Liver (tissue), 7 donors: ENCODE measurements at regions not wholly inside any gene's neighbourhood (a gene's known extent, or its start where the extent isn't known, plus 50 kb on each side); places are given as distances from the start of the nearest gene placed in this dataset.

Experiments
- DNase-seq: peaks from one replicate; pipeline ENCODE4 v3.0.0-alpha.2; 2017; ENCODE audit warnings: low spot score
- H3K27ac ChIP-seq, 2 donors: one replicate each; pipeline ENCODE4 v1.7.0; 2013; ENCODE audit warnings: inconsistent platforms in 2 of 2, low read length in 2 of 2, control low read depth in 1 of 2, low read depth in 1 of 2, mild to moderate bottlenecking in 1 of 2
- H3K27me3 ChIP-seq, 4 donors: one replicate each; pipeline versions ENCODE4 v1.6.1 to v1.7.0; 2013; ENCODE audit warnings: low read length in 3 of 4, inconsistent platforms in 1 of 4, mild to moderate bottlenecking in 1 of 4, moderate library complexity in 1 of 4; ENCODE audit not compliant: control insufficient read depth in 4 of 4, insufficient read depth in 4 of 4
- H3K36me3 ChIP-seq, 4 donors: one replicate each; pipeline versions ENCODE4 v1.6.1 to v1.7.0; 2013; ENCODE audit warnings: low read length in 3 of 4, mild to moderate bottlenecking in 3 of 4, low read depth in 1 of 4, moderate library complexity in 1 of 4; ENCODE audit not compliant: control insufficient read depth in 4 of 4, insufficient read depth in 3 of 4
- H3K4me1 ChIP-seq, 4 donors: one replicate each; pipeline versions ENCODE4 v1.6.1 to v1.7.0; 2013; ENCODE audit warnings: low read length in 3 of 4, mild to moderate bottlenecking in 3 of 4, moderate library complexity in 1 of 4; ENCODE audit not compliant: control insufficient read depth in 4 of 4, insufficient read depth in 4 of 4
- H3K4me3 ChIP-seq, 3 donors: one replicate each; pipeline versions ENCODE4 v1.6.1 to v1.7.0; 2013; ENCODE audit warnings: low read length in 3 of 3, control low read depth in 1 of 3, low read depth in 1 of 3, mild to moderate bottlenecking in 1 of 3
- H3K9ac ChIP-seq, 2 donors: one replicate each; pipeline ENCODE4 v1.7.0; 2013; ENCODE audit warnings: low read length in 2 of 2, mild to moderate bottlenecking in 2 of 2, moderate library complexity in 2 of 2, control low read depth in 1 of 2, low read depth in 1 of 2
- H3K9me3 ChIP-seq, 4 donors: one replicate each; pipeline versions ENCODE4 v1.6.1 to v1.7.0; 2013; ENCODE audit warnings: low read length in 3 of 4; ENCODE audit not compliant: control insufficient read depth in 4 of 4
- ATF3 ChIP-seq: IDR thresholded peaks from 2 replicates; pipeline ENCODE4 v1.6.1; 2016; ENCODE audit warnings: antibody characterized with exemption
- EGR1 ChIP-seq, 2 donors: IDR thresholded peaks; 2 replicates each; pipeline ENCODE4 v1.6.1; 2016 to 2018; ENCODE audit warnings: antibody characterized with exemption in 2 of 2, low read depth in 2 of 2
- FOXA1 ChIP-seq: IDR thresholded peaks from 2 replicates; pipeline ENCODE4 v1.6.1; 2016; ENCODE audit warnings: antibody characterized with exemption
- FOXA2 ChIP-seq: IDR thresholded peaks from 2 replicates; pipeline ENCODE4 v1.6.1; 2016; ENCODE audit warnings: antibody characterized with exemption
- GABPA ChIP-seq, 2 donors: IDR thresholded peaks in 1 of 2; conservative IDR thresholded peaks in 1 of 2; 2 replicates each; pipeline ENCODE4 v1.6.1; 2016; ENCODE audit warnings: antibody characterized with exemption in 2 of 2, mild to moderate bottlenecking in 1 of 2, moderate library complexity in 1 of 2
- HNF4A ChIP-seq, 2 donors: conservative IDR thresholded peaks; 2 replicates each; pipeline ENCODE4 v1.6.1; 2016; ENCODE audit warnings: antibody characterized with exemption in 2 of 2, mild to moderate bottlenecking in 2 of 2
- HNF4G ChIP-seq: IDR thresholded peaks from 2 replicates; pipeline ENCODE4 v1.6.1; 2016; ENCODE audit warnings: antibody characterized with exemption
- JUND ChIP-seq, 2 donors: IDR thresholded peaks; 2 replicates each; pipeline ENCODE4 v1.6.1; 2016; ENCODE audit warnings: antibody characterized with exemption in 2 of 2
- MAX ChIP-seq: IDR thresholded peaks from 2 replicates; pipeline ENCODE4 v1.6.1; 2016; ENCODE audit warnings: antibody characterized with exemption
- RAD21 ChIP-seq, 2 donors: IDR thresholded peaks; 2 replicates each; pipeline ENCODE4 v1.6.1; 2016; ENCODE audit warnings: antibody characterized with exemption in 2 of 2, mild to moderate bottlenecking in 2 of 2
- REST ChIP-seq: IDR thresholded peaks from 2 replicates; pipeline ENCODE4 v1.6.1; 2016; ENCODE audit warnings: antibody characterized with exemption, mild to moderate bottlenecking
- RXRA ChIP-seq, 2 donors: IDR thresholded peaks; 2 replicates each; pipeline ENCODE4 v1.6.1; 2017 to 2018; ENCODE audit warnings: antibody characterized with exemption in 2 of 2, mild to moderate bottlenecking in 1 of 2
- SP1 ChIP-seq: IDR thresholded peaks from 2 replicates; pipeline ENCODE4 v1.6.1; 2018; ENCODE audit warnings: antibody characterized with exemption, mild to moderate bottlenecking
- TAF1 ChIP-seq: conservative IDR thresholded peaks from 2 replicates; pipeline ENCODE4 v1.6.1; 2016; ENCODE audit warnings: antibody characterized with exemption, mild to moderate bottlenecking
- YY1 ChIP-seq: IDR thresholded peaks from 2 replicates; pipeline ENCODE4 v1.6.1; 2016; ENCODE audit warnings: antibody characterized with exemption, mild to moderate bottlenecking
- WGBS: extraction: QIAGEN DNeasy Blood & Tissue Kit; methylation state at CpG from one replicate; pipeline ENCODE4 v1.1.7; 2013; 5-methylcytosine and 5-hydroxymethylcytosine counted together
- donor health status: healthy.
- donor health status: healthy.
- donor health status: healthy.
- donor health status: healthy.

DNA sequence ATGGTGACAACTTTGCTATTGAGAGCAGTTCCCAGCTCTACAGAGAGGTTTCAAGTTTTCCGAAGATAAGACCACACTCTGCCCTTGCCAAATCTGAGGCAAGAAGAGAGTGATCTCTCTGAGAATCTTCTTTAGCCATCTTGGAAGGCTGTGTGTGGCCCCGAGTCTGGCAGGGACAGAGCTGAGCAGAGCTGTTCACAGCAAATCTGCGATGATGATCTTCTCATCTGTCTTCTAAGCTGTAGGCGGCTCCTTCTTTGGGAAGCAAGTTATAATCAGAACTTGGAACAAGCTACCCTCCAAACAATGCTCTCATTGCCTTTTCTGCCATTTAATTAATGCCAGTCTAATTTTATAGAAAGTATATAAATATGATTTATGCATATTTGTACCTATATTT lies 379.0 kb upstream of the MEF2C start:
- no peaks in the 10 kb centered on the region for H3K36me3 ChIP-seq
- H3K27ac ChIP-seq: no peak overlapping the region
- no peak for DNase-seq
- H3K4me3 ChIP-seq: no peak overlapping the region
- H3K4me1 ChIP-seq: no peaks in the 10 kb centered on the region
- no peak overlapping the region for H3K9ac ChIP-seq
- TF ChIP-seq GABPA (IDR thresholded peaks at IDR 0.05 in 1 of 2, conservative IDR thresholded peaks at IDR 0.05 in 1 of 2) (no peak), FOXA2 (no peak), HNF4G (no peak), RAD21 (IDR thresholded peaks at IDR 0.05) (no peak), SP1 (no peak), REST (no peak), TAF1 (no peak), ATF3 (no peak), FOXA1 (no peak), HNF4A (conservative IDR thresholded peaks at IDR 0.05) (no peak), RXRA (IDR thresholded peaks at IDR 0.05) (no peak), EGR1 (IDR thresholded peaks at IDR 0.05; ENCODE audit: low read depth in 2 of 2) (no peak), JUND (IDR thresholded peaks at IDR 0.05) (no peak)
- 91% methylated on average over 4 of the region's 4 CpGs for WGBS
- H3K9me3 ChIP-seq: no peaks in the 10 kb centered on the region
- H3K27me3 ChIP-seq: no peaks in the 10 kb centered on the region

GRCh38 chr5:89260254-89260653 lies 377.3 kb upstream of the MEF2C start:
- no peaks in the 10 kb centered on the region for H3K27me3 ChIP-seq
- TF ChIP-seq FOXA2: no peak
- TF ChIP-seq RAD21 (IDR thresholded peaks at IDR 0.05): peak in 1 of 2 donors; percentile 26
- H3K9me3 ChIP-seq: no peaks in the 10 kb centered on the region
- H3K4me3 ChIP-seq: no peak overlapping the region
- 73% methylated on average over 3 of the region's 3 CpGs for WGBS
- no peaks in the 10 kb centered on the region for H3K4me1 ChIP-seq
- H3K27ac ChIP-seq: no peak overlapping the region
- no peaks in the 10 kb centered on the region for H3K36me3 ChIP-seq
- no peak for DNase-seq
- no peak overlapping the region for H3K9ac ChIP-seq

DNA sequence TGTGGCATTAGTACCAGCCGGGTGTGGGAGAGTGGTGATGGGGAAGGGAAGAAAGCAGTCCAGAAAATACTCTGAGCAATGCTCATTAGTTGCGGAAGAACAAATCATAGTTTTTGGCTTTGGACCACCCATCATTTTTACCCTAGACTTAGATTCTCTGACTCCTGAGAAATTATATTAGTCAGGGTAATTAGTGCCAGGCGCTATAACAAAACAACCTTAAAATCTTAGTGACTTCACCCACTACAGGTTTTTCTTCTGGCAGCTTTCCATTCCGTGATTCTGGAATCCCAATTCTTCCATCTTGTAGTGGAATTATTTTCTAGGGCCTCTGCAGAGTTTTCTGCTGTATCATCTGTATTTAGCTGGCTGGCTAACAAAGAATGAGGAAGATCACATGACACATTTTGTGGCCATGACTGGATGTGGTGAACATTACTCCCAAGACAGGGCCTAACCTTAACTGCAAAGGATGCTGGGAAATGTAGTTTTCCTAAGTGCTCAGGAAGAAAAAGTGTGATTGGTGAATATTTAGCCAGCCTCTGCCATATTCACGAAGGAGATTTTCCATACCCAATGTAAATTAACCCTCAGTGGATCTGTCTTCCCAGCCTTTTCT lies 373.0 kb upstream of the MEF2C start:
- no peak overlapping the region for H3K27ac ChIP-seq
- no peaks in the 10 kb centered on the region for H3K36me3 ChIP-seq
- WGBS: 87% methylated on average over 5 of the region's 5 CpGs
- H3K4me1 ChIP-seq: no peaks in the 10 kb centered on the region
- H3K9me3 ChIP-seq: no peaks in the 10 kb centered on the region
- DNase-seq: no peak
- no peak for TF ChIP-seq REST
- no peak for TF ChIP-seq YY1
- TF ChIP-seq MAX: no peak
- TF ChIP-seq RAD21 (IDR thresholded peaks at IDR 0.05): no peak
- TF ChIP-seq FOXA1: no peak
- no peak for TF ChIP-seq RXRA (IDR thresholded peaks at IDR 0.05)
- TF ChIP-seq ATF3: no peak
- TF ChIP-seq JUND (IDR thresholded peaks at IDR 0.05): no peak
- TF ChIP-seq GABPA (IDR thresholded peaks at IDR 0.05 in 1 of 2, conservative IDR thresholded peaks at IDR 0.05 in 1 of 2): no peak
- no peak for TF ChIP-seq EGR1 (IDR thresholded peaks at IDR 0.05; ENCODE audit: low read depth in 2 of 2)
- H3K9ac ChIP-seq: no peak overlapping the region
- H3K27me3 ChIP-seq: no peaks in the 10 kb centered on the region
- no peak overlapping the region for H3K4me3 ChIP-seq
